Spinal cord (tissue), 9 donors: ENCODE measurements at regions not wholly inside any gene's neighbourhood (a gene's known extent, or its start where the extent isn't known, plus 50 kb on each side); places are given as distances from the start of the nearest gene placed in this dataset.
"Not testable (repeated sequence)": the region's sequence is repeated elsewhere in the genome, so short reads cannot be mapped to it uniquely, and the experiment has no call there.

Source experiments
- DNase-seq, 6 donors: peaks; one replicate each; pipeline versions ENCODE4 v3.0.0 to v3.0.0-alpha.2; 2013 to 2015; ENCODE audit warnings: low spot score in 6 of 6, low read depth in 4 of 6
- H3K27ac ChIP-seq: one replicate; pipeline ENCODE4 v1.5.1; 2013; ENCODE audit warnings: low read depth, low read length, control low read depth
- H3K27me3 ChIP-seq: one replicate; pipeline ENCODE4 v1.6.1; 2013; ENCODE audit warnings: low read length; ENCODE audit not compliant: control insufficient read depth, insufficient read depth
- H3K36me3 ChIP-seq: one replicate; pipeline ENCODE4 v1.6.1; 2013; ENCODE audit warnings: low read length; ENCODE audit not compliant: control insufficient read depth, insufficient read depth
- H3K4me1 ChIP-seq: one replicate; pipeline ENCODE4 v1.6.1; 2013; ENCODE audit warnings: low read length; ENCODE audit not compliant: control insufficient read depth, insufficient read depth
- H3K4me3 ChIP-seq: one replicate; pipeline ENCODE4 v1.5.1; 2013; ENCODE audit warnings: low read depth, low read length, control low read depth
- H3K9me3 ChIP-seq: one replicate; pipeline ENCODE4 v1.6.1; 2013; ENCODE audit warnings: low read length; ENCODE audit not compliant: control insufficient read depth, insufficient read depth
- WGBS: methylation state at CpG from one replicate; pipeline ENCODE4 v1.1.5; 2013; ENCODE audit warnings: missing lambda C conversion rate; ENCODE audit not compliant: insufficient coverage; 5-methylcytosine and 5-hydroxymethylcytosine counted together
- donor health status: healthy.

GRCh38 chr4:117135634-117136354, 50.4 kb upstream of the TRAM1L1 start:
- no peak for DNase-seq
- Histone ChIP-seq H3K9me3 (no peaks in the 10 kb centered on the region), H3K27me3 (no peaks in the 10 kb centered on the region), H3K36me3 (no peaks in the 10 kb centered on the region), H3K4me3 (no peak overlapping the region), H3K4me1 (no peaks in the 10 kb centered on the region), H3K27ac (no peak overlapping the region)

- no peak for DNase-seq
- WGBS, result no CpG with 5 or more reads among the region's 2 CpGs
- Histone ChIP-seq H3K4me1 (no peaks in the 10 kb centered on the region), H3K27ac (no peak overlapping the region), H3K27me3 (no peaks in the 10 kb centered on the region), H3K4me3 (no peak overlapping the region), H3K9me3 (no peaks in the 10 kb centered on the region), H3K36me3 (no peaks in the 10 kb centered on the region)
Measured at GRCh38 chr4:117137145-117137544, 51.8 kb upstream of the TRAM1L1 start.

GRCh38 chr4:117138732-117139131, 53.4 kb upstream of the TRAM1L1 start:
- H3K4me1 ChIP-seq, H3K27ac ChIP-seq, DNase-seq, H3K27me3 ChIP-seq, H3K9me3 ChIP-seq, H3K36me3 ChIP-seq, H3K4me3 ChIP-seq: not testable (repeated sequence)
- 90% methylated on average over 2 of the region's 3 CpGs for WGBS

- no peaks in the 10 kb centered on the region for H3K9me3 ChIP-seq
- H3K27me3 ChIP-seq, result no peaks in the 10 kb centered on the region
- DNase-seq, result no peak
- H3K36me3 ChIP-seq, result no peaks in the 10 kb centered on the region
- 98% methylated on average over 5 of the region's 6 CpGs for WGBS
- H3K4me3 ChIP-seq, result no peak overlapping the region
- no peak overlapping the region for H3K27ac ChIP-seq
- H3K4me1 ChIP-seq, result no peaks in the 10 kb centered on the region
Measured at GRCh38 chr4:117154251-117154650, 68.9 kb upstream of the TRAM1L1 start.

- Histone ChIP-seq H3K27ac (no peak overlapping the region), H3K4me3 (no peak overlapping the region), H3K36me3 (no peaks in the 10 kb centered on the region), H3K9me3 (no peaks in the 10 kb centered on the region), H3K4me1 (no peaks in the 10 kb centered on the region), H3K27me3 (no peaks in the 10 kb centered on the region)
- 100% methylated on average over 1 of the region's 2 CpGs for WGBS
- DNase-seq, result peak in 2 of 6 donors; percentile 9 to 26
Measured at GRCh38 chr4:117156806-117157205, 71.4 kb upstream of the TRAM1L1 start.

GRCh38 chr4:117157360-117157759, 72.0 kb upstream of the TRAM1L1 start:
- H3K9me3 ChIP-seq, result no peaks in the 10 kb centered on the region
- no peak for DNase-seq
- no peak overlapping the region for H3K27ac ChIP-seq
- H3K36me3 ChIP-seq, result no peaks in the 10 kb centered on the region
- no peaks in the 10 kb centered on the region for H3K4me1 ChIP-seq
- no peak overlapping the region for H3K4me3 ChIP-seq
- H3K27me3 ChIP-seq, result no peaks in the 10 kb centered on the region

- no peaks in the 10 kb centered on the region for H3K9me3 ChIP-seq
- H3K36me3 ChIP-seq, result no peaks in the 10 kb centered on the region
- H3K4me1 ChIP-seq, result no peaks in the 10 kb centered on the region
- 80% methylated on average over 1 of the region's 3 CpGs for WGBS
- no peak overlapping the region for H3K27ac ChIP-seq
- no peak overlapping the region for H3K4me3 ChIP-seq
- DNase-seq, result no peak
- H3K27me3 ChIP-seq, result no peaks in the 10 kb centered on the region
Measured at GRCh38 chr4:117162976-117163375, 77.6 kb upstream of the TRAM1L1 start.

GRCh38 chr4:117164338-117164737, 79.0 kb upstream of the TRAM1L1 start:
- no peak overlapping the region for H3K27ac ChIP-seq
- H3K9me3 ChIP-seq, result no peaks in the 10 kb centered on the region
- no peak overlapping the region for H3K4me3 ChIP-seq
- WGBS, result no CpG with 5 or more reads among the region's 1 CpG
- H3K36me3 ChIP-seq, result no peaks in the 10 kb centered on the region
- H3K4me1 ChIP-seq, result no peaks in the 10 kb centered on the region
- H3K27me3 ChIP-seq, result no peaks in the 10 kb centered on the region
- DNase-seq, result no peak

- H3K36me3 ChIP-seq, DNase-seq, H3K27me3 ChIP-seq, H3K4me3 ChIP-seq, H3K9me3 ChIP-seq, H3K27ac ChIP-seq, H3K4me1 ChIP-seq: not testable (repeated sequence)
- WGBS, result no CpG with 5 or more reads among the region's 2 CpGs
Measured at GRCh38 chr4:117175369-117175768, 90.0 kb upstream of the TRAM1L1 start.

- Histone ChIP-seq H3K27ac (no peak overlapping the region), H3K4me1 (no peaks in the 10 kb centered on the region), H3K9me3 (peaks cover 3% of the 10 kb centered on the region), H3K27me3 (no peaks in the 10 kb centered on the region), H3K4me3 (no peak overlapping the region), H3K36me3 (no peaks in the 10 kb centered on the region)
- DNase-seq, result no peak
- 100% methylated on average over 1 of the region's 1 CpG for WGBS
Measured at GRCh38 chr4:117203231-117203630, 117.9 kb upstream of the TRAM1L1 start.
